Activated CD4-positive, alpha-beta T cell treated with anti-CD3 and anti-CD28 coated beads for 4 hours (primary cell): ENCODE measurements at regions not wholly inside any gene's neighbourhood (a gene's known extent, or its start where the extent isn't known, plus 50 kb on each side); places are given as distances from the start of the nearest gene placed in this dataset.
"Not testable (repeated sequence)": the region's sequence is repeated elsewhere in the genome, so short reads cannot be mapped to it uniquely, and the experiment has no call there.

Experiments used
- DNase-seq, 2 donors: peaks; one replicate each; pipeline ENCODE4 v3.0.0-alpha.2; 2020

GRCh38 chr13:81318231-81319019 lies 977.5 kb upstream of the SPRY2 start:
- no peak for DNase-seq

DNA sequence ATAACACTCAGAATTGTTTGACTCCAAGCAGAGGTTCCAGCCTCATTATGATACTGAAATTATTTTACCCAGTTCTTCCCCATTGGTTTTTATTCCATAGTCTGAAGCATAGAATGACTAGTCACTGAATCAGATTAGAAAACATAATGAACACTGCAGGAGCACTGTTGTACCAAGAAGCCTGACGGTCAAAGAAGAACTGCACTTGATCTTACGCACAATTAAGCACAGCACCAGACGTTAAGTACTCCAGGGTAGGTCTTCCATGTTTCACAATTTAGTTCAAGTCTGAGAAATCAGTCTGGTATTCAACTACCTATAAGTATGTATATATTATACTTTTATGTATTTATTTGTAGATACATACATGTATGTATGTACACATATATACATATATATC lies 973.5 kb upstream of the SPRY2 start:
- DNase-seq, result no peak

DNA sequence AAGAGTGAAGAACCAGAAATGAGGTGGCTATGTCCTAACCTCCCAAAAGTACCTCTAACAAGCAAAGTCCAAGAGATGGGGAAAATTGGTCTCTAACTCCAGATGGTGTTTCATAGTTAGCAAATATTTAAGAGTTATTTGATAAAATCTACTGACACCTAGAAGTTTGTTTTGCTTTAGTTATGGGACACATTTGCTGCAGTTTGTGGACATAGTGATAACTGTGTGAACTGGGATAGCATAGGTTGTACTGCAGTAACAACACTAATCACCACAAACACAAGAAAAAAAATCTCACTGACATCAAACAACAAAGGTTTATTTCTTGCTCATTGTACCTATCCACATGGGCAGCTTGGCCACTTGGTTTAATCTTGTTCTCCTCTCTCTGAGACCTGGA lies 965.0 kb upstream of the SPRY2 start:
- no peak for DNase-seq

DNA sequence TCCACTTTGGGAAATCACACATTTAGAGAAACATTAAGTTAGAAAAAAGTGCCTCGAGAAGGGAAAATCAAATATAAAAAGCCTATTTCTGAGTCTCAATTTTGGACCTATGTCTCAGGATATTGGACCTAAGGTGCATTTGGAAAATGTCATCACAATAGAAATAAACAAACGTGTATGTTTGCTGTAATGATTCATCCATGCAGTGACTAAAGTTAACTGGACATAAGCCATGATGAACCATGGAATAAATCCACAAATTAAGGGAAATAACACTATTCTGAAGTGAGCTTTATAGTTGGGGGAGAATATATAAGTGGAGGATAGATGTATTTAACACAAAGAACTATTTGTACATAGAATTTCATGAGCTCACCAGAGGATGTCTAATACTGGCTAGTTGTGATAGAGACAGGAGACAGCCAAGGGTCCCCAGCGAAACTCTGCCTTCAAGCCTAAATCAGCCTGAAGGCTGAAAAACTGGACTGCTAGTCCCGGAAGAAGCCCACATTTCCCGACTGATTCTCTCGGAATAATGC lies 963.3 kb upstream of the SPRY2 start:
- DNase-seq, result no peak

- no peak for DNase-seq
Observed at GRCh38 chr13:81302677-81303076, 961.8 kb upstream of the SPRY2 start.

- no peak for DNase-seq
Observed at GRCh38 chr13:81302125-81302524, 961.2 kb upstream of the SPRY2 start.

DNA sequence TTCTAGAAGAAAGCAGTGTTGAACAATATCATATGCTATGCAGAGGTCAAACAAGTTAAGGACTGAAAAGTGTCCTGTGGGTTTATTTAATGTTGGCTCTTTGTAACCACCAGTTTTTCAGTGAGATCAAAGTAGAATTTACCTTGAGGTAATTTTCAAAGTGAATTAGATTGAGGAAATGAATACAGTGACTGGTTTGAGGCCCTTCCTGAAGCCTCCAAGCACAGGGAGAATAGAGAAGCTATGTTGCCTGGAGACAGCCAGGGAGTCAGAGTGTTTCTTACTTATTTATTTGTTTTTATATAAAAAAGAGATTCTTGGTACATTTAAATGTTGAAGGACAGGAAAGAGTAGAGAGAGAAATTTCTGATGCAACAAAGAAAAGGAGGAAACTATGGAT lies 954.3 kb upstream of the SPRY2 start:
- no peak for DNase-seq

- no peak for DNase-seq
Observed at GRCh38 chr13:81293594-81294164, 952.8 kb upstream of the SPRY2 start.

DNA sequence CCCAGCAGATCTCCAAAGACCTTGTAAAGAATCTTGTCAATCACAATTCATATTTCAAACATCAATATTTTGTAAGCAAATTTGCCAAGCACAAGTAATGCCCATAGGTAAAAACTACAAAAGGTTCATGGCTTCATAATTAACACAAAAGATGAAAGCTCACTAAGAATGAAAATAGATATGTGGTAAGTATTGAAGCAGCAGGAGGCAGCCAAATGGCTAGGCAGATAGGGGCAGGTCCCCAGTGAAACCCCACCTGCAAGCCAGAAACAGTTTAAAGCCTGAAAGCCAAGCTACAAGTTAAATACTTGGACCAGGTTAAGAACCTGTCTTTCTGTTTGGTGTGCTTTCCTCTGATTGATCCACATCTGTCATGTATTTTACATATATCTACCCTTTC lies 942.6 kb upstream of the SPRY2 start:
- no peak for DNase-seq

DNA sequence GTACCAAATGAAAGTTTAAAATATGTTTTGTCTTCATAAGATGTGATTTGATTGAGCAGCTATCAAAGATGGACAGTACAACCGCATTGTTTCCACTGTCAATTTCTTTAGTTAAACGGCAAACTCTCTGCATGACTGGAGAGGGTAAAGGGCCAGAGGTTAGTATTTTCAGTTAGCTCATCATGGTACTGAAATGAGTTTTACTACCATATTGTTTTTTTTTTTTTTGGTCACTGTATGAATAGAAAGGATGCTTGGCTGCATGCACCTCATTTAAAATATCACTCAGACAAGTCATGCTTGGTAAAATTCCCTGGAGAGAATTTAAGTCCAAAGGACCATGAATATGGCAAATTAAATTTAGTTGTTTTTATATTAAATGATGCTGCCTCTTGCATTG lies 942.1 kb upstream of the SPRY2 start:
- no peak for DNase-seq

DNA sequence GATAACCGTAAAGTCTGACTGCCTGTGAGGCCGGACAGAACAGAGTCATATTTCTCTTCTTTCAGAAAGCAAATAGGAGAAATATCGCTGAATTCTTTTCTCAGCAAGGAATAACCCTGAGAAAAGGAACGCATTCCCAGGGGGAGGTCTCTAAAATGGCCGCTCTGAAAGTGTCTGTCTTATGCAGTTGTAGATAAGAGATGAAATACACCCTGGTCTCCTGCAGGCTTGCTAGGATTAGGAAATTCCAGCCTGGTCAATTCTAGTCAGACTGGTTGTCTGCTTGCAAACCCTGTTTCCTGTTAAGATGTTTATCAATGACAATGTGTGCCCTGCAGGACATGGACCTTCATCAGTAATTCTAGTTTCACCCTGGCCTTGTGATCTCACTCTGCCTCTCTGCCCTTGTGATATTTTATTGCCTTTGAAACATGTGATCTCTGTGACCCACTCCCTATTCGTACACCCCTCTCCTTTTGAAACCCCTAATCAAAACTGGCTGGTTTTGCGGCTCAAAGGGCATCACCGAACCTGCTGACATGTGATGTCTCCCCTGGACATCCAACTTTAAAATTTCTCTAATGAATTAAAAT lies 934.8 kb upstream of the SPRY2 start:
- DNase-seq, result no peak

GRCh38 chr13:81247711-81248110 lies 906.8 kb upstream of the SPRY2 start:
- DNase-seq, result no peak

DNA sequence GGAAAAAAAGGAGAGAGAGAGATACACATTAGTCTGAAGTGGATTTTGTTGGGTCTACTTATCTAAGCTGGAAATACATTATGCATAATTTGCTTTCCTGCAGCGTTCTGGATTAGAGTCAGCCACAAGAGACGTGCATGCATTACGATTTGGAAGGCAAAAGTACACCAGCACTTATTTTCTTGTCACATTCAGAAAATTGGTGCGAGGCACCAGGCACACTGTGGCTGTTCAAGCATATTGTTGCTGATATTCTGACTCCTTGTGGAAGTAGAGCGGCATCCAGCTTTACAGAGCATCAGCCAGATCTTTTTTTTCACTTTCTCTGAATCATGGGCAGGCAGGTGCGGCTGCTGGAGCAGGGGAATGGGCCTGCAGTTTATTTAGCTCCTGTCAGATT lies 905.6 kb upstream of the SPRY2 start:
- no peak for DNase-seq

GRCh38 chr13:81244011-81244410 lies 903.1 kb upstream of the SPRY2 start:
- DNase-seq, result no peak

GRCh38 chr13:81230386-81230785 lies 889.5 kb upstream of the SPRY2 start:
- DNase-seq, result no peak

GRCh38 chr13:81226830-81227229 lies 885.9 kb upstream of the SPRY2 start:
- DNase-seq, result not testable (repeated sequence)

DNA sequence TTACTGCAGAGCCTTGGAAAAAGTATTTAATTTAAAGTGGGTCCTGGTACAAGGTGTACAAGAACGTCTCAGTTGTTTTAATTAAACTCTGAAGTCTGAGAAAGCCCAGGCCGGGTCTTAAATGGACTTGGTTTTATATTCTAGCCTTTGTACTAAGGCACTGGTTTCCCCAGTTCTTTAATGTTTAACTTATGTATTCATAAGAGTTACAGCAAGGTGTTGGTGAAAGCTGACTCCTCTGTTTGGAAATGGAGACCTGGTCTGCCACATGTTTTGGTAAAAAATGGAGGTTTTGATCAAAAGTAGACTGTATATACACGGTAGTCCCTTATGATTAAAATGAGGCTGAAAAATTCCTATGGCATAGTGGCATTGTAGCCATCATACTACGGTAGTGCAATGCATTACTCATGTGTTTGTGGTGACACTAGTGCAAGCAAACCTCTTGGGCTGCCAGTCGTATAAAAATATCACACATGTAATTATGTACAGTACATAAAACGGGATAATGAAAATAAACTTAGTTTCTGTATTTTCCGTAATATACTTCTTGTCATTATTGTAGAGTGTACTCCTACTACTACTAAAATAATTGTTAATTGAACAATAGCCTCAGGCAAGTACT lies 883.4 kb upstream of the SPRY2 start:
- no peak for DNase-seq

DNA sequence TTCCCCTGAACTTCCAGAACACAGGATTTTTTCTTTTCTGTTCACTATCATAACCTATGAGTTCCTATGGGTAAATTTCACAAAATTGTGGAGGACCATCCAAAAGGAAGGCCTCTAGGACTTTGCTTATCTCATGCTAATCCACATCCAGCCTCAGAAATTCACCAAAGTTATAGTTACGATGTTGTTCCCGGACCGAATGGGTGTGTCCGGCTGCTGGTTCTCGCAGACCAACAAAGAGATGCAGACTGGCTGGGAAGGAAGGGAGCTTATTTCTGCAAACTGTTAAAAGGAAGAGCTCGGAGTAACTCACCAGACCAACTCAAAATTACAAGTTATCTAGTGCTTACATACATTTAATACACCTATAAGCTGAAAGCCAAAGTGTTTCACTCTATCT lies 882.9 kb upstream of the SPRY2 start:
- no peak for DNase-seq

DNA sequence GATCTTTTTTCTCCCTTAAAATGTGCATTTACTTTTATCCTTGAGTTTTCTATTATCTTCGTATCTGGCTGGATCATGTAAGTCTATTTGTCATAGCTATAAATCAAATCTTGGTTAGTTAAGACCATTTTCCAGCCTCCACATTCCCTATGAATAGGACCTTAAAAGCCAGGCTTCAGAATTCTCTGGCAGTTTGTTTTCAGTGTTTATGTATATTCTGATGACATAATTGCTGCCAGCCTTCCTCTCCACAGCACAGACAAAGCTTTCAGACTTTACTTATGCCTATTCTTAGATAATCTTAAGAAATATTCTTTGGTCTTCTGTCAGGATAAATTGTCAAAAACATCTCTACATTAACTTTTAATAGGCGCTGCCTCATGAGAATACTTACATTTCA lies 870.8 kb upstream of the SPRY2 start:
- DNase-seq, result no peak

DNA sequence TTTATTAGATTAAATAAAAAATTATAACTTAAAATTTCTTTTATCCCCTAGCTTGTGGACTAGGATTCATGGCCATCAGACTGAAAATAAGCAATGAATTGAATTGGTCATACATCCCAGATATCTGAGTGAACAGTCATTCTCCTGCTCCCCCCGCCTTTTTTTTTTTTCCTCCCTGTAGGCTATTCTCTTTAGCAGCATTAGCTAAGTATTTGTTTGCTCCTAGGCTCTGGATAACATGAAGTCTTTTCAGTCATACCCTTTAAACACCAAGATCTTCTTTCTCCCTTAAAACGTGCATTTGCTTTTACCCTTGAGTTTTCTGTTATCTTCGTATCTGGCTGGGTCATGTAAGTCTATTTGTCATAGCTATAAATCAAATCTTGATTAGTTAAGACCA lies 866.7 kb upstream of the SPRY2 start:
- DNase-seq, result no peak

DNA sequence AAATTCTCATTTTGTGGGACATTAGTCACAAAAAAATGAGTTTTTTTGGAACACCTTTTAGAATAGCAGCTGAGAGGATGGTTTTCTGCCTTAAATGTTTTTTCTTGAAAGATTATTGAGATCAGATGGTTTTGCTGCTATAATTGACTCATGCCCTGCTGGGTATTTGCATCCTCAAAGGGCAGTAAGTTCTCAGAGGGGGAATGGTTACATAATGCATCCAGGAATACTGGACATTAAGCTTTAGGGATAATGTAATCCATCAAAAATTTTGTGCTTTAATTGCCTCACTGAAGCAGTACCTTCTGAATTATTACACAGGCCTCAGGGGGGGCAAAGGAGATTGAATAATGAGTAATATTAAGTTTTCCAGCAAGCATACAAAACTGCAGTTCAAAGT lies 866.3 kb upstream of the SPRY2 start:
- no peak for DNase-seq

DNA sequence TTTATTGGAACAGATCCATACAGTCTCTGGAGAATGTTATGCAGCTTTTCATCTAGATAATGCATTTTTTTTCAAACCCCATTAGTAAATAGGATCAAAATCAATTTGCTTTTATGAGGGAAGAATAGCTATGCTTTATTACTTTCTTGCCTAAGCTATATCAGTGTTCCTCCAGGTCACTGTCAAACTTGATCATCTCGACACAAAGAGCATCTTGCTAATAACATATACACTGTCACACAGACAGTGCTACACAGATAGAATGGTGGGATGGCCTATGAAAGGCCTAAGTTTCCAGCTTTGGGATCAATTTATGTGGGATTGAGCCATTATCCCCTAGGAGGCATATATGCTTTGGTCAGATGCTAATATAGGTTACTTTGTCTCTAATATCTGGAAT lies 862.9 kb upstream of the SPRY2 start:
- no peak for DNase-seq

DNA sequence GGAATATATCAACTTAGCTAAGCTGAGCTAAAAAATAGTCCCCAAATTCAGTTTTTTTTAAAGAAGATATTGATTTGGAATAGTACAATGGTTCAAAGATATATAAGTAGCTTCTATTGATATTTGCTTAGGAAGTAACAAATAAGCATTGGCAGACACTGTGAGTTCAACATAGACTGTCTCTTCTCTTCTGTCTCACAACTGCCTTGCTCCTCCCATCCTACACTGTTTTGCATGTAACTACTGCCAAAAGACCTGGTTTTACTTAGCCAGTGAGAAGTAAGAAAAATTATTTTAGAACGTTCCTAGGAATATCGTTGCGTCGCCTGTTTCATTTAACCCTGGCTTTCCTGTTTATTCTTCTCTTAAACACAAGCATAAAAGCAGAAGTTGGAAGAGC lies 859.0 kb upstream of the SPRY2 start:
- no peak for DNase-seq

DNA sequence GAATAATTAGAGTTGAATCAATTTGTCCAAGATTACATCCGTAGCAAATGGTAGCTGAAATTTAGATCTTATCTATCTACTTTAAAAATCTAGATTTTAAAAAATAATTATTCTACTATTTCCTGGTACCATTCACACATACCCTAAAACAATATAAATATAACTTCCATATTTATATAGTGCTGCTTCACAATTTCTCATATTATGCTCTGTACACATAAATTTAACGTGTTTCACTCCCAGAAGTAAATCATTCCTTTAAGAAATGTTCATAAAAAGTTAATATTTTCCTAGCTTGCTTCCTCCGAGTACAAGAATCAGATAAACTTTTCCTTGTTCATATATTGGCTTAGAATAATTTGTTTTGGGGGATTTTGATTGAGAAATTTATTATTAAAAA lies 857.0 kb upstream of the SPRY2 start:
- no peak for DNase-seq
